ENCODE measurements at regions not wholly inside any gene's neighbourhood (a gene's known extent, or its start where the extent isn't known, plus 50 kb on each side); places are given as distances from the start of the nearest gene placed in this dataset.

GRCh38 chr21:35394634-35395369 is 345.7 kb upstream of the RUNX1 start:
- WGBS, 2 donors, result 64 to 77% methylated on average over 7 of the region's 7 CpGs
- no peak for ATAC-seq (ENCODE audit: insufficient read depth, low FRiP score)
- TF ChIP-seq CTCF (IDR thresholded peaks at IDR 0.05; ENCODE audit: control extremely low read depth, extremely low read depth), result no peak
- no peak for DNase-seq
- Histone ChIP-seq H3K9me3 (ENCODE audit: control insufficient read depth in 4 of 4, insufficient read depth in 3 of 4, low read length in 3 of 4) (no peaks in the 10 kb centered on the region), H3K9ac (ENCODE audit: insufficient read depth in 1 of 2, low read length in 2 of 2) (no peak overlapping the region), H3K27me3 (ENCODE audit: control insufficient read depth in 3 of 3, insufficient read depth in 3 of 3, low read length in 2 of 3) (peaks cover 0 to 2% (median 0%) of the 10 kb centered on the region in 3 donors), H3K4me1 (ENCODE audit: control insufficient read depth in 5 of 5, insufficient read depth in 5 of 5, low read length in 5 of 5) (peaks cover 0 to 5% (median 0%) of the 10 kb centered on the region in 5 donors), H3K36me3 (ENCODE audit: control insufficient read depth in 4 of 4, insufficient read depth in 4 of 4, low read length in 4 of 4) (no peaks in the 10 kb centered on the region), H3K4me3 (no peak overlapping the region), H3K27ac (ENCODE audit: low read depth in 1 of 2, low read length in 1 of 2) (no peak overlapping the region)

DNA sequence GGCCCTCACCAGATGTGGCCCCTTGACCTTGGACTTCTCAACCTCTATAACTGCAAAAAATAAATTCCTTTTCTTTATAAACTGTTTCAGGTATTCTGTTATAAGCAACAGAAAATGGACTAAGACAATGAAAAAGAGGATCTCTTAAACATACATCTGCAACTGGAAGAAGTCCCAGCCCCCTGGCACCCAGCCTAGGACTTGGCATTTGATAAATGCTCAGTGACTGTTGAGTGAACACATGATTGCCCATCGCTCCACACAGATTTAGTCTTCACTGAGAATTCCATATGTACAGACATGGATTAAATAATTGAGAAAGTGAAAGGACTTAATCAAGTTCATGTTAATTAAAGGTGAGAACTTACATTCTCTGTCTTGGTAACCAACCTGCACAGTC is 344.9 kb upstream of the RUNX1 start:
- no peak overlapping the region for H3K4me3 ChIP-seq
- no peaks in the 10 kb centered on the region for H3K36me3 ChIP-seq (ENCODE audit: control insufficient read depth in 4 of 4, insufficient read depth in 4 of 4, low read length in 4 of 4)
- ATAC-seq (ENCODE audit: insufficient read depth, low FRiP score) (no peak), DNase-seq (no peak)
- H3K4me1 ChIP-seq (ENCODE audit: control insufficient read depth in 5 of 5, insufficient read depth in 5 of 5, low read length in 5 of 5), result peaks cover 0 to 5% (median 0%) of the 10 kb centered on the region in 5 donors
- no peak overlapping the region for H3K27ac ChIP-seq (ENCODE audit: low read depth in 1 of 2, low read length in 1 of 2)
- TF ChIP-seq CTCF (IDR thresholded peaks at IDR 0.05; ENCODE audit: control extremely low read depth, extremely low read depth), result no peak
- H3K9ac ChIP-seq (ENCODE audit: insufficient read depth in 1 of 2, low read length in 2 of 2), result no peak overlapping the region
- 91 to 93% methylated on average over 1 of the region's 1 CpG for WGBS, 2 donors
- H3K9me3 ChIP-seq (ENCODE audit: control insufficient read depth in 4 of 4, insufficient read depth in 3 of 4, low read length in 3 of 4), result no peaks in the 10 kb centered on the region
- H3K27me3 ChIP-seq (ENCODE audit: control insufficient read depth in 3 of 3, insufficient read depth in 3 of 3, low read length in 2 of 3), result peaks cover 0 to 2% (median 0%) of the 10 kb centered on the region in 3 donors

DNA sequence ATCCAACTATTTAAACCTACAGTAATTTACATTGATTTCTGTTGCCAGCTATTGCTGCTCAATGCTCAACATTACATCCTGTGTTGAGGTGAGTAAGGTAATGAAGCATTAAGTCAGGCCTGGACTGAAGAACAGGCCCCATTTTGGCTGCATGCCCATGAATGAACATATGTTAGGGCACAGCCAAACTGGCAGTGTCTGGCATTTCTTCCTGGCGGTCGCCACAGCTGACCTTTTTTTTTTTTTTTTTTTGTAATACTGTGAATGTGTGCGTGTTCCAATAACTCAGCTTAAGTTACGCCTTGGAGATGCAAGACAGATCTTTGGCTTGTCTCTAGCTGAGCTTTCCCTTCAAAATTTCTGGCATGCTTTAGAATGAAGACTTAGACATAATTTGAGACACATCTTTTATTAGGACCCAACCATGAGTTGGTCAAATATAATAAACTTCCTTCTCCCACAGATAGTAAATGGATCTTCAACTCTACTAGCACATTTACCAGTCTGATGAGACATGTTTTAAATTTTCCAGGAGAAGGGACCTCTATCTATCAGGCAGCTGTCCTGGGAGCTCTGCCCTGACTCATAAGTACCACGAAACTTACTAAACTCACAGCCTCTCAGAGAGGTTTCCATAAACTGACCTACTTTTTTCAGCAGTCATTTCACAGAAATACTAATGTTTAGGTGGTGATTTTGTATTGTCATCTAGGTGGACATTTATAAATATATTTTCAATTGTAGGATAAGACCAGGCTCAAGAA is 341.1 kb upstream of the RUNX1 start:
- H3K27ac ChIP-seq (ENCODE audit: low read depth in 1 of 2, low read length in 1 of 2), result no peak overlapping the region
- ATAC-seq (ENCODE audit: insufficient read depth, low FRiP score) (no peak), DNase-seq (no peak)
- H3K4me1 ChIP-seq (ENCODE audit: control insufficient read depth in 5 of 5, insufficient read depth in 5 of 5, low read length in 5 of 5), result no peaks in the 10 kb centered on the region
- WGBS, 2 donors, result 81 to 83% methylated on average over 5 of the region's 5 CpGs
- no peak overlapping the region for H3K4me3 ChIP-seq
- TF ChIP-seq CTCF (IDR thresholded peaks at IDR 0.05; ENCODE audit: control extremely low read depth, extremely low read depth), result no peak
- H3K36me3 ChIP-seq (ENCODE audit: control insufficient read depth in 4 of 4, insufficient read depth in 4 of 4, low read length in 4 of 4), result no peaks in the 10 kb centered on the region
- H3K27me3 ChIP-seq (ENCODE audit: control insufficient read depth in 3 of 3, insufficient read depth in 3 of 3, low read length in 2 of 3), result peaks cover 0 to 2% (median 0%) of the 10 kb centered on the region in 3 donors
- H3K9me3 ChIP-seq (ENCODE audit: control insufficient read depth in 4 of 4, insufficient read depth in 3 of 4, low read length in 3 of 4), result no peaks in the 10 kb centered on the region
- no peak overlapping the region for H3K9ac ChIP-seq (ENCODE audit: insufficient read depth in 1 of 2, low read length in 2 of 2)
